ENCODE measurements at regions not wholly inside any gene's neighbourhood (a gene's known extent, or its start where the extent isn't known, plus 50 kb on each side); places are given as distances from the start of the nearest gene placed in this dataset.
"Not testable (repeated sequence)": the region's sequence is repeated elsewhere in the genome, so short reads cannot be mapped to it uniquely, and the experiment has no call there.

DNA sequence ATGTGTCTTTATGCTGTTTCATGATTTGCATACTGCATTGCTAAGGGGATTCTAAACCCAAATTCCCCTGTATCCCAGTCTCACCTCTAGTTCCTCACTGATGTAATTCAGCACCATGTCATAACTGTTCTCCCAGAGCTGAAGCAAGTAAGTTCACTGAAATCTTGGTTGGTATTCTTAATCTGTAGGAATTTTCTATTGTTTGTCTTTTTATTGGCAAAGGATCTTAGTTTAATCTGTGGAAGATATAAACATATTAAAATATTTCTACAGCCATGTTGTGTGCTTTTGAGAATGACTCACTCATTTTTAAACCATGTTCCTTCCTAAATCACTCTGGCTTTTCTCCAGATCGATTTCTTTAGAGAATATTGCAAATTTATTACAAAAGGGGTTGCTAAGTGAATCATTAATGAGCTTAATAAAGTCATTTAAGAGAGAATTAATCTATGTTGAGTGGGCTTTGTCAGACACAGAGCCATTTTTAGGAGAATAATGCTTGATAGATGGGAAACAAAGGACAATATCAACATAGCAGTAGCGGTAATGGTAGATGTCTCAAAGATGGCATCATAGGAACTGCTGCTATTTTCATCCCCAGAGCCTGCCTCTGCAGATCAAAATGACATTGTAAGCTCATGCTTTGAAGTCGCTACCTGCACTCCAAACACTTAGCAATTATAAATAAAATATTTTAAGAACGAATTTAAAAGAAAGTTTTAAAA lies 110.0 kb downstream of the ENC1 start:
- DNase-seq: no peak

DNA sequence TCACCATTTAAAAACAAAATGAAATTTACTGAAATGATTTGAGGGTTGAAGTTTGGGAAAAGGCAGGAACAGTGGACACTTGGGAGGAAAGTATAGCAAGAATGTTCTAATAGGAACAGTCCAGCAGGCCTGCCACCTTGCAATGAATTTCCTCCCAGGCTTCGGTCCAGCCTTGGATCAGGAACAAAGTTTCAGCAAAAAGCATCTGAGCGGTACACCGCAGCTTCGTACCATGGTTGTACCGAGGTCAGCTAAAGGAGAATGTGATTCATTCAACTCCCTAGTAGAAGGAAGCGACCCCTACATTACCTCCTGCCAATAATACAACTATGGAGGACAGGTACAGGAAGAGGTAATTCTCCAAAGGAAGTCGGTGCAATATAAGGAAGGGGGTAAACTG lies 111.4 kb downstream of the ENC1 start:
- DNase-seq: no peak

DNA sequence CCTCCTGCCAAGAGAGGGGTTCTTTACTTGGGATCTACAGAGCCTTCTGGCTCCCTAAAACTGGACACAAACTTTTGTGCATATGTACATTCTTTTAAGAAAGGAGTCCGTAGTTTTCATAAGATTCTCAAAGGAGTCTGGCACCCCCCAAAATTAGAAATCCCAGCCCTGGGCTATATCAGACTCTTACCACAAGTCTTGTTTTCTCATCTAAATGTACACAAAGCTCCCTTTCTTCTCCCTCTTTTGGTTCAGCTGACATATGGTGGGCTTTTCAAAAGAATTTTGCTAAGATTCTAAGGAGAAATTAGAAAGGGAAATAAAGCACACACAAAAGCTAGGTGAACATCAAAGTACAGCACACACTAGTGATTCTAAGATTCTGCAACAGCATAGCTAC lies 114.4 kb downstream of the ENC1 start:
- DNase-seq: no peak

DNA sequence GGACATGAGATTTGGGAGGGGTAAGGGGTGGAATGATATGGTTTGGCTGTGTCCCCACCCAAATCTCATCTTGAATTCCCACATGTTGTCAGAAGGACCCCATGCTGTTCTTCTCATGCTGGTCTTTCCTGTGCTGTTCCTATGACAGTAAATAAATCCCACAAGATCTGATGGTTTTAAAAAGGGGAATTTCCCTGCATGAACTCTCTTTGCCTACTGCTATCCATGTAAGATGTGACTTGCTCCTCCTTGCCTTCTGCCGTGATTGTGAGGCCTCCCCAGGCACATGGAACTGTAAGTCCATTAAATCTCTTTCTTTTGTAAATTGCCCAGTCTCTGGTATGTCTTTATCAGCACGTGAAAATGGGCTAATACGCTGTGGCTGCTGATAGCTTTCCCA lies 115.8 kb downstream of the ENC1 start:
- not testable (repeated sequence) for DNase-seq

DNA sequence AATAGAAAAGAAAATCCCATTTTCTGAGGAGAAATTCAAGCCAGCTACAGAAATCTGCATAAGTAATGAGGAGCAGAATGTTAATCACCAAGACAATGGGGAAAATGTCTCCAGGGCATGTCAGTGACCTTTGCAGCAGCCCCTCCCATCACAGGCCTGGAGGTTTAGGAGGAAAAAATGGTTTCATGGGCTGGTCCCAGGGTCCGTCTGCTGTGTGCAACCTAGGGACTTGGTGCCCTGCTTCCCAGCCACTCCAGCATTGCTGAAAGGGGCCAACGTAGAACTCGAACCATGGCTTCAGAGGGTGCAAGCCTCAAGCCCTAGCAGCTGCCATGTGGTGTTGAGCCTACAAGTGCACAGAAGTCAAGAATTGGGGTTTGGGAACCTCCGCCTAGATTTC lies 116.8 kb downstream of the ENC1 start:
- not testable (repeated sequence) for DNase-seq

DNA sequence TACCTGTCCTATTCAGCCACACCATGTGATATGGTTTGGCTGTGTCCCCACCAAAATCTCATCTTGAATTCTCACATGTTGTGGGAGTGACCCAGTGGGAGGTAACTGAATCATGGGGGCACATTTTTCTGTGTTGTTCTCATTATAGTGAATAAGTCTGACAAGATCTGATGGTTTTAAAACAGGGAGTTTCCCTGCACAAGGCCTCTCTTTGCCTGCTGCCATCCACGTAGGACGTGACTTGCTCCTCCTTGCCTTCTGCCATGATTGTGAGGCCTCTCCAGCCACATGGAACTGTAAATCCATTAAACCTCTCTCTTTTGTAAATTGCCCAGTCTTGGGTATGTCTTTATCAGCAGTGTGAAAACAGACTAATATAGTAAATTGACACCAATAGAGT lies 117.7 kb downstream of the ENC1 start:
- not testable (repeated sequence) for DNase-seq

DNA sequence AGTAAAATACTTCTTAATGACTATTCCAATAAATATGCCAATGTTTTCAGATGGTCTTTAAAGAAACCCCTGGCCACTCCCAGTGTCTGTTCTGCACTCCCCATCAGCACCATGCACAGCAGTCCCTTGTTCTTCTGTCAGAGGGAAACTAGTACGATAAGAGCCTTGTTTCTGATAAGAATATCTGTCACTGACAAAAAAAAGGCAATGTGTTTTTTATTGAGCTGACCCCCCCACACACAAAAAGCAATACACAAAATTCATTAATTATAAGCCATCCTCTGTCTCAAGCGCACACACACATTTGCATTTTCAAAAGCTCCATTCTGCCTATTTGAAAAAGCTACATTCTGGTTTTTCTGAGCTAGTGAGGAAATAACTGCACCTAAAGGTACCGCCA lies 119.1 kb downstream of the ENC1 start:
- DNase-seq: no peak

DNA sequence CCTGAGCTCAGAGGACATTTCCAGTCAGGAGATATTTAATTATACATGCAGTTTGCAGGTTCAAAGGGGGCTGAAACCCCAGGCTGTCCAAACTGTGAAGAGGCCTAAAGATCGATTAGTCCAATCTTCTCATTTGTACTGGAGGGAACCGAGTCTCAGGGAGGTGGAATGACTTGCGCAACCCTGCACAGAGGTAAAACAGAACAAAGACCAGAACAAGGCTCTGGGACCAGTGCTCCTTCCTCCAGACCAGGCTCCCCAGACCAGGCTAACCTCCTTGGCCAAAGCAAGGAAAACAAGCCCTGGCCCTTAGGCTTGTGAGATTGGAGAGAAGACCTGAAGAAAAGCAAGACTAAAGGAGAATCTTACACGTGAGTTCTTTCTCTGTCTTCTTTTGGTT lies 120.8 kb downstream of the ENC1 start:
- no peak for DNase-seq

DNA sequence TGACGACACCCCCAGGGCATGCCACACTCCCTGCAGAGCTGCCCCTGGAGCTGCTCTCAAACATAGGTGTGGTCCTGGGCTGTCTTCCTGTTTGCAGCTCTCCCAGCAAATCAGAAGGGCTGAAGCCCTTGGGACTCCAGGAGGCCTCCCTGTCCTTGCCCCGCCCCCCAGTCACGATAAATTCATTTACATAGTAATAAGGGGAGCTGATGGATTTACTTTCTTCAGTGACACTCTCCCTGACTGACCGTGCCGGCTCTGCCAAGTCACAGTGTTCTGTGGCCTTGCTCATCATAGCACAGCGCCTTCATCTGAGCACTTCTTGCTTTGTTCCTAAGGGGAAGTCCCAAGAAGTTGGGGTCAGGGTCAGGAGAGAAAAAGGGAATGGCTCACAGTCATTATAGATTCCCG lies 121.4 kb downstream of the ENC1 start:
- DNase-seq: no peak

DNA sequence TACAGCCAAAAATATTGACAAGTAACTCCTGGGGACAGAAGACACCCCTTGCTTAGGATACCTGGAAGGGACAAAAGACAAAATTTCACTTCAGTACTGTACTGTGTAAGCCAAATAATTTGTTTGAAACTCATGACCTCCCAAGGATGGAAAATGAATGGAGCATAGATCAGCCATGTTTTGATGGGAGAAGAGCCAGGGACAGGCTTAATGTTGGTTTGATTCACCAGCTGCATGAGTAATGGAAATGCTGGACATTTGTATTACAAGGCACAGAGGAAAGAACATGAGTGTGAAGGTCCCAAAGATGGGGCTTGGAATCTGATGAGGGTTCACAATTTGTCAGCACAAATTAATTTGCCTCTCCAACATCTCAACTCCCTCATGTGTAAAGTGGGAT lies 122.8 kb downstream of the ENC1 start:
- no peak for DNase-seq

DNA sequence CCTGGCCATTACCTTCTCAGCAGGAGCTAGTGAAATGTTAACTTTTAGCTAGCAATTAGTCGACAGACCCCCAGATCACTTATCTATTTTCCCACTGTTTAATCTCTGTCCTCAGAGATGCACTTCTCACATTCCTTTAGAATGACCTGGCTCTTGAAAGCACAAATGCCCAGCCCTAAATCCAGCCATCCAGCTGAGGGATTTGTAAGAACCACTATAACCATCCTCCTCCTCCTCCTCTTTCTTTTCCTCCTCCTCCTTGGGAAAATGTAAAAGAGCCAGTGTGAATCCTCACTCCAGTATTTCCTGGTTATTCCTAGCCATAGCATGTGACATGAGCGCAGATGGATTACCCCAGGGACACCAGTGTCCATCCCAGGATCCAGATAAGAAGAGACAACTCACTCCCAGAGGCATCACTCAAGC lies 124.3 kb downstream of the ENC1 start:
- DNase-seq: no peak

DNA sequence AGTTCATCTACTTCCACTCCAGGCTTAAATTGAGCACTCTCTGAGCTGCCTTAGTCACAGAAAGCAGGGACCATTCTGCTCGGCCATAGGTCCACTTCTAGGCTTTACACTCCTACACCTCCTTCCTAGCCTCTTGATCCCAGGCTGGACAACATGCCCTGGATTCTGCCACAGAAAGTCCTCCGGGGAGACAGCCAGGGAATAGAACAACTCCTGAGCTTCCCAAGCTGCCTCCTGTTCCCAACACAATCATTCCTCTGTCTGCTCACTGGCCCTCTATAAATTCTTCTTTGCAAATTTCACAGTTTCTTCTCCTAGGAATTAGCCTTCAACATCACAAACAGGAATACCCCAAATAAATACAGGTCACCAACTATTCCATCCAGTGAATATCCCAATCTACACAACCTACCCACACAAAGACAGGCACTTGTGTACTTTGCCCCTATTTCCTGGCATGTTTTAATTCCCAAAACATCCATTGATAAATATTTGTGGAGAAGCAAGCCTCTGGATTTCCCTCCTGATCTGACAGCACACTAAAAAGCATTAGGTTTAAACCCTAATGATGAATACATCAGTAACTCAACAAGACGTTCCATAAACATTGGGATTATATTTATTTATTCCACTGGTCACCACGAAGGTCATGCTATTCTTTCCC lies 125.5 kb downstream of the ENC1 start:
- DNase-seq: no peak

DNA sequence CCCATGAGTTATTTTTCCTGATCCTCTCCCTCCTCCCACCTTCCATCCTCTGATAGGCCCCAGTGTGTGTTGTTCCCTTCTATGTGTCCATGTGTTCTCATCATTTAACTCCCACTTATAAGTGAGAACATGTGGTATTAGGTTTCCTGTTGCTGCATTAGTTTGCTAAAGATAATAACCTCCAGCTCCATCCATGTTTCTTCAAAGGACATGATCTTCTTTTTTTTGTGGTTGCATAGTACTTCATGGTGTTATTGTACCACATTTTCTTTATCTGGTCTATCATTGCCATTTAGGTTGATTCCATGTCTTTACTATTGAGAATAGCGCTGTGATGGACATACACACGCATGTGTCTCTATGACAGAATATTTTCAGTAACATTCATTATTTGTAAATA lies 128.8 kb downstream of the ENC1 start:
- DNase-seq: not testable (repeated sequence)

DNA sequence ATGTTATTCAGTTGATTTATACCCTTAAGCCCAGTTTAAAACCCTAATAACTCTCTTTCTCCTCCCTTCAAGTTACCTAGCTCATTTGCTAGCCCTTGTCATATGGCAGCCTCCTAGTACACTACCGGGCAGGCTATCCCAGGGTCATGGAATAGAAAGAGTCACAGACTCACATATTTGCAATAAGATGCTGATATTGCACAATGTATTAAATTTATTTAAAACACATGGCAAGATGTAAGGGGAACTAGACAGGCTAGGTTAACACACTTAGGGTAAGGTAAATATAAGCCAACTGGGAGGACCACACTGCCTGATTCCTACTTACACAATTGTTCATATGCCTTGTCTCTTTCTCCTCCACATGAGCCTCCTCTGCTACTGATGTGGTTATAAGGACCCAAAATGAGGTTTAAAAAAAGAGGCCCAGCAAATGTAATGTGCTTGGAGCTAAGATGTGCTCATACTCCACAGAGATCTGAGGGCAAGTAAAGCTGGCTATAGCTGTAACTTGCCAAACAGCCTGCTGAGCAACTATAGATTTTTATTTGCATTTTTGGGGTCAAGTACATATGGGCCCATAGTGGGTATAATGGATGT lies 130.0 kb downstream of the ENC1 start:
- DNase-seq: no peak

DNA sequence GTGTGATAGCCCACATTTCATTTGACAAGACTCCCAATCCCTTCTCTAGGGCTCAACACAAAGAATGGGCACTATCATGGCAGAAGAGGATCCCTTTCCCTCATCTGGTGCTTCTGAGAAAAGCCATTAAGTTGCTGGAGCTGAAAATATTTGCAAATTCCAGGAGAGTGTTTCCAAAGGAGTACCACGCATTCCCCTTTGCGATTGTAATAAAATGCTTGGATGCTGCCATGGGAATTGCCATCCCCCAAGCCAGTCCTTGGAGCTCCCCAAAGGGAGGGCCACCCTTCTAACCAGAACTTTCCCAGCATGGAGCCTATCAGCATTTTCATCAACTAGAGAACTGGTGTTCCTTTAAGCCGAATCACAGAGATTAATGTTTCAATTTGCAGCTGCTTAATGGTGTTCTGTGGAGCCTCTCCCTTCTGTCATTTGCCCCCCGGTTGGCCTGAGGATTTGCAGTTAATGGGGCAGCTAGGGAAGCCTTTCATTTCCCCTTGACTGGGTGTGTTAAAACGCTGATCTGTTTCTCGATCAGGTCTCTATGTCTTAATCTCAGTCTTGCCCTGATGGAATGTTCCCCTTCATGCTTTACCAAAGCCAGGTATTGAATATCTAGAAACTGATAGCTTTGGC lies 133.0 kb downstream of the ENC1 start:
- DNase-seq: no peak

DNA sequence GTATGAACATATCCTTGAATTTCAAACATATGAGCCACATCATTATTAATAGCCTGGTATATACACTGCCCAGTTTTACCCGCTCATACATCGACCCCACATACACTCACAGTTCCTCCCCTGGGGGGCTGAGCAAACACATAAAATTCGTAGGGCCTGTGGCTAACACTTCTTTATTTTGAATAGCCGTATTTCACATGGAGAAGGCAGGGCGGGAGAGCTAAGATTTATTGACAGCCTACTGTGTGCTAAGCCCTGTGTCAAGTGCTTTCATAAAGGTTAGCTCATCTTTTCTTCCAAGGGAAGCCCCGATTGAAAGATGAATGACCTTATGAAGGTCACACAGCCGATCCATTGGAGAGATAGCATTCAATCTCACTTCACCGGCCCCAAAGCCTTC lies 134.4 kb downstream of the ENC1 start:
- no peak for DNase-seq

DNA sequence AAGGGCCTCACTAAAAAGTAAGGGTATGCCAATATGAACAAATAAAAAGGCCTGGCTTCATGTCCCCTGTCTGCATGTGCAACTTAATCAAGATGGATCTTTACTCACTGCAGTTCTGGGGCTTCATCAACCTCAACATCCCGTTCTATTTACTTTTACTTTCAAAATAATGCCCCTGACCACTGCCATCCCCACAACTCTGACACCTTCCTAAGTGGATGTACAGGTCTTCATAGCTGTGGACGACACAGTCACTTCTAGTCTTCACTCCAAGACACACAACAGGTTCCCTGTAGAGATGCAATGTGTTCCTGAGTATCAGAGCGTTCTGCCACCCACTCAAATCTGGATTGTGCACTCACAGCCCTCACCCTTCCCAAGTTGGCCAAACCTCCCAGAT lies 136.1 kb downstream of the ENC1 start:
- DNase-seq: no peak

DNA sequence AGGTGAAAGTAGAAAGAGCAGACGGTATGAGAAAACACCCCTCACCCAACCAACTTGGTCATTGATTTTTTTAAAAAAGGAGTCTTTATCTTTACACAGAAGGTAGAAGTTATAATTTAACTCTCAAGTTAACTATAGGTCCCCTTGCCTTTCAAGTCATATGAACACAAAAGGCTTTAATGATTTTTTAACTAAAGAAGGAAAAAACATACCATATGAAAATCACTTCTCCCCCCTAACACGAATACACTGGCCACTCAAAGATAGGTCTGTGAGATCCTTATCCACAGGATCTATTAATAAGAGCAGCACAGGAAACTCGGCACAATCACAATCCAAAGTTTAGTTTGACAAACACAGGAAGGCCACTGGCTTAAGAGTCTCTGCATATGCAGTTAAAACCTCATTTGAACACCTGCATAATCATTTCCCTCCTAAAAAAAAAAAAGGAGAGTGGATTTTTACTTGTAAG lies 138.0 kb downstream of the ENC1 start:
- DNase-seq: no peak

DNA sequence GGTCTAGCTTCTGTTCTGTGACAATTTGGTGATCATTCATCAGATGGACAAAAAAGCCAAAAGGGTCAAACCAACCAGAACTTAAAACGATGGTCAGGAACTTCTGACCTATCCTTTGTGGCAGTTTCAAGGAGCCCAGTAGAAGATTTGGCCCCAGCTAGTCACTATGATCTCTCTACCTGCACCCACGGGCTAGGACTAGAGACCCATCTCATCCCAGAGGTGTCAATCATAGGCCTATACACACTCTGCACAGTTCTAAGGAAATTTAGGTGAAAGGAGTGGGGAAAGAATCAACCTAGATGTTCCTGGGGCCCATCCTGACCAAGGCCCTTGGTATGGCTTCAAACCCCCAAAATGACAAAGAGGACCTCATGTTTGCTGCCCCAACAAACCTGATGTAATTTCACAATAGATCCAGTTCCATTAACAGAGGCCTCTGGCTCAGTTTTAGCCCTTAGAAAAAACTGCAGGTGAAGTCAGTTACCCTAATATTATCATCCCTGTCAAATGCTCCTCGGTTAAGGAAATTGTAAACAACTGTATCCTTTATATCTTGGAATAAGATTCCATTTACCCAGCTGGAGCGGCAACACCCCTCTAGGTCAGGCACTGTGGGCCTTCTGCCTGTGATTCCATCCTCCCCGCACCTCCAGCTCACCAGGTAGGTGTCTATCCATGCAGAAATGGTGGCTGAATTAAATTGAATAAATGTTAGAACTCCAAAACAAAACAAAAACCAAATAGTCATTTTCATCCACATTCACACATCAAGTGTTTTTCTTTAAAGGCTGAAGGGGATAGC lies 138.7 kb downstream of the ENC1 start:
- no peak for DNase-seq

DNA sequence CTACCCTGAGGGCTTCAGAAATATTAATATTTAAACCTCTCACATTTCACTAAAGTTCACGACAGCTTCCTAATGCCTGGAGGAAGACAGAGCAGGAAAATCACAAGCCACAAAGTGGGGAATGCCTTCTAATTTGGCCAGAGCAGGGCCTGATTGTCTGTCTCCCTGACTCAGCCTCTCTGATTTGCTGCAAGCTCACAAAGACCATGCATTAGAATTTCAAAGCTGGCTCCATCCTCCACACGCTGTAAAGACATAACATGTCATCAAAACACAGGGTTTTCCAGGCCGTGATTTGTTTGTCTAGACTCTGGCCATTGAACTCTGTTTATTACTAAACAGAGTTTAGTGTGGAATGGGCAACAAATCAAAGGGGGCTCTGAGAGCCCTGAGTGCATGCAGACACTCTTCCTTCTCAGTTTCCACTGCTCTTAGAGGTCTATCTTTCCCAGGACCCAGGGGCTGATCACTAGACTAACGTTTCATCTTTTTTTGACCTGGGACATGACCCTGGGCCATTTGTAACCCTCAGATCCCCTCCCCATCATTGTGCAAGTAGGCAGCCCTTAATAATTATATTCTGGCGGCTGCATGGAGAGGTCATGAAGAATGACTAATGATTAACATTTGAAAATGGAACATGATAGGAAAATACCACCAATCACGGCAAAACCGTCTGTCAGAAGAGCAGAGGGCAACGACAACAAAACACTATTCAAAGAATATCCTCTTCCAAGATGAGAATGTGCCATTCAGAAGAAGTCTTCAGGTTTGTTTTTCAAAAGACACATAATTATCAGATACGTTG lies 140.2 kb downstream of the ENC1 start:
- no peak for DNase-seq

DNA sequence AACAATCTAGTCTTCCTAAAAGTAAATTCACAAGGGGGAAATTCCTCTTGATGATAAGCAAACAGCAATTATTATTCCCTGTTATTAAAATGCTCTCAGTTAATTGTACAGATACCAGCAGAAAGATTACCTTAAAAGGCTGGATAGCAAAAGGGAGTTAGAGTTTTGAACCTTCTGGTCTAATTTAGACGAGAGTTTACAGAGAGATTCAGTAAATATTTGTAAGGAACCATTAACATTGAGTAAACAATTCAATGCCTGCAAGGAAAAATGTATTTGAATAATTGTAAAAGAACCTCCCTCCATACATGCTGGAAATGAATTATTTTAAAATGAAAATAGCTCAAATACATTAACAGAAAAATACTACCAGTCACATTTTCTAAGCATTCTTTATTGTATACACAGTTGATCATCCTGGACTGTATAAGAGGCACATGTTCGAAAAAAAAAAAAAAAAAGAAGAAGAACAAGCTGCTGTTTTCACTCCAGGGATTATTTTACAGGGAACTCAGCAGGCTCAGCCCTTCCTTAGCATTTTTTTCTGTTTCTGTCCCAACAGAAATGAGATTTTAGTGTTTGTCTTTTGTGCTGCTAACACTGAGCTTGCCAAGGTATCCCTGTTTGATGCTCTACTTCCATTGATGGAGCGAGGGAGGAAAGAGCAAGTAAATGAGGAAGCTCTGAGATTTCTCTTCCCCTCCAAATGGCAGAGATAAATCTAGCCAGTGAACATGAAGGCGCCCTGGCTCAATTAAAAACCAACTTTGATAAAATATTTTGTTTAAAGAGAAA lies 141.1 kb downstream of the ENC1 start:
- no peak for DNase-seq
